Activated T-cell treated with anti-CD3 and anti-CD28 coated beads, Interleukin-2, amount 50 U/mL, for 24 hours (primary cell): ENCODE measurements at regions not wholly inside any gene's neighbourhood (a gene's known extent, or its start where the extent isn't known, plus 50 kb on each side); places are given as distances from the start of the nearest gene placed in this dataset.

Source experiments
- DNase-seq: peaks from one replicate; pipeline ENCODE4 v3.0.0-alpha.2; 2020
- H3K27ac Mint-ChIP-seq: 2 replicates; pipeline ENCODE4 v1.8.0; 2020; ENCODE audit warnings: mild to moderate bottlenecking, mixed read lengths
- H3K27me3 Mint-ChIP-seq: 2 replicates; pipeline ENCODE4 v1.8.0; 2020; ENCODE audit warnings: mixed read lengths
- H3K36me3 Mint-ChIP-seq: 2 replicates; pipeline ENCODE4 v1.8.0; 2020; ENCODE audit warnings: low read depth, mixed read lengths
- H3K4me1 Mint-ChIP-seq: 2 replicates; pipeline ENCODE4 v1.8.0; 2020; ENCODE audit warnings: low read depth, mixed read lengths
- H3K4me3 Mint-ChIP-seq: 2 replicates; pipeline ENCODE4 v1.8.0; 2020; ENCODE audit warnings: mild to moderate bottlenecking, moderate library complexity, mixed read lengths
- H3K9me3 Mint-ChIP-seq: 2 replicates; pipeline ENCODE4 v1.8.0; 2020; ENCODE audit warnings: mixed read lengths

- Mint-ChIP-seq H3K4me3 (no peak overlapping the region), H3K27me3 (peaks cover 35% of the 10 kb centered on the region), H3K9me3 (no peaks in the 10 kb centered on the region), H3K27ac (no peak overlapping the region), H3K4me1 (no peaks in the 10 kb centered on the region), H3K36me3 (no peaks in the 10 kb centered on the region)
- DNase-seq: no peak
Observed at GRCh38 chr7:46123-46829, 146.1 kb upstream of the FAM20C start.

GRCh38 chr7:46830-47140 is 145.6 kb upstream of the FAM20C start:
- no peak overlapping the region for H3K4me3 Mint-ChIP-seq

GRCh38 chr7:51456-52068 is 140.8 kb upstream of the FAM20C start:
- Mint-ChIP-seq H3K27ac (no peak overlapping the region), H3K4me1 (no peaks in the 10 kb centered on the region), H3K36me3 (no peaks in the 10 kb centered on the region), H3K27me3 (peaks cover 6% of the 10 kb centered on the region), H3K9me3 (no peaks in the 10 kb centered on the region), H3K4me3 (no peak overlapping the region)
- DNase-seq: no peak

More at GRCh38 chr7:46830-47140, 145.6 kb upstream of the FAM20C start:
- no peaks in the 10 kb centered on the region for H3K4me1 Mint-ChIP-seq
- no peak overlapping the region for H3K27ac Mint-ChIP-seq
- H3K27me3 Mint-ChIP-seq: peaks cover 35% of the 10 kb centered on the region
- no peaks in the 10 kb centered on the region for H3K36me3 Mint-ChIP-seq
- H3K9me3 Mint-ChIP-seq: no peaks in the 10 kb centered on the region
- DNase-seq: peak; percentile 5

GRCh38 chr7:52100-52499 is 140.3 kb upstream of the FAM20C start:
- no peaks in the 10 kb centered on the region for H3K36me3 Mint-ChIP-seq
- no peak overlapping the region for H3K27ac Mint-ChIP-seq
- no peak for DNase-seq
- peaks cover under 1% of the 10 kb centered on the region for H3K27me3 Mint-ChIP-seq
- no peak overlapping the region for H3K4me3 Mint-ChIP-seq
- H3K4me1 Mint-ChIP-seq: no peaks in the 10 kb centered on the region
- no peaks in the 10 kb centered on the region for H3K9me3 Mint-ChIP-seq

- Mint-ChIP-seq H3K9me3 (no peaks in the 10 kb centered on the region), H3K36me3 (no peaks in the 10 kb centered on the region), H3K27me3 (no peaks in the 10 kb centered on the region), H3K4me3 (no peak overlapping the region), H3K4me1 (no peaks in the 10 kb centered on the region), H3K27ac (no peak overlapping the region)
- no peak for DNase-seq
Observed at GRCh38 chr7:53531-53930, 138.8 kb upstream of the FAM20C start.

GRCh38 chr7:54615-55014 is 137.8 kb upstream of the FAM20C start:
- H3K4me3 Mint-ChIP-seq: no peak overlapping the region
- no peak overlapping the region for H3K27ac Mint-ChIP-seq
- H3K27me3 Mint-ChIP-seq: no peaks in the 10 kb centered on the region
- H3K4me1 Mint-ChIP-seq: no peaks in the 10 kb centered on the region
- DNase-seq: peak; percentile 0
- H3K9me3 Mint-ChIP-seq: no peaks in the 10 kb centered on the region
- H3K36me3 Mint-ChIP-seq: no peaks in the 10 kb centered on the region

- no peak overlapping the region for H3K4me3 Mint-ChIP-seq
- no peaks in the 10 kb centered on the region for H3K9me3 Mint-ChIP-seq
- H3K27ac Mint-ChIP-seq: no peak overlapping the region
- no peak for DNase-seq
- no peaks in the 10 kb centered on the region for H3K4me1 Mint-ChIP-seq
- no peaks in the 10 kb centered on the region for H3K36me3 Mint-ChIP-seq
- H3K27me3 Mint-ChIP-seq: no peaks in the 10 kb centered on the region
Observed at GRCh38 chr7:55690-56248, 136.6 kb upstream of the FAM20C start.

GRCh38 chr7:56291-56913 is 136.0 kb upstream of the FAM20C start:
- no peak for DNase-seq
- Mint-ChIP-seq H3K4me3 (no peak overlapping the region), H3K4me1 (no peaks in the 10 kb centered on the region), H3K27ac (no peak overlapping the region), H3K36me3 (no peaks in the 10 kb centered on the region), H3K9me3 (no peaks in the 10 kb centered on the region), H3K27me3 (no peaks in the 10 kb centered on the region)

GRCh38 chr7:57071-57470 is 135.3 kb upstream of the FAM20C start:
- no peak for DNase-seq
- Mint-ChIP-seq H3K4me3 (no peak overlapping the region), H3K27me3 (no peaks in the 10 kb centered on the region), H3K36me3 (no peaks in the 10 kb centered on the region), H3K27ac (no peak overlapping the region), H3K4me1 (no peaks in the 10 kb centered on the region), H3K9me3 (no peaks in the 10 kb centered on the region)

GRCh38 chr7:57482-58255 is 134.7 kb upstream of the FAM20C start:
- Mint-ChIP-seq H3K27ac (no peak overlapping the region), H3K36me3 (no peaks in the 10 kb centered on the region), H3K4me1 (no peaks in the 10 kb centered on the region), H3K4me3 (no peak overlapping the region), H3K27me3 (no peaks in the 10 kb centered on the region), H3K9me3 (no peaks in the 10 kb centered on the region)
- no peak for DNase-seq

- H3K4me3 Mint-ChIP-seq: no peak overlapping the region
- H3K9me3 Mint-ChIP-seq: no peaks in the 10 kb centered on the region
- no peaks in the 10 kb centered on the region for H3K36me3 Mint-ChIP-seq
- no peaks in the 10 kb centered on the region for H3K4me1 Mint-ChIP-seq
- DNase-seq: no peak
- no peaks in the 10 kb centered on the region for H3K27me3 Mint-ChIP-seq
- H3K27ac Mint-ChIP-seq: no peak overlapping the region
Observed at GRCh38 chr7:58316-58715, 134.1 kb upstream of the FAM20C start.

- Mint-ChIP-seq H3K36me3 (no peaks in the 10 kb centered on the region), H3K4me1 (no peaks in the 10 kb centered on the region), H3K4me3 (no peak overlapping the region), H3K9me3 (no peaks in the 10 kb centered on the region), H3K27ac (no peak overlapping the region), H3K27me3 (no peaks in the 10 kb centered on the region)
- no peak for DNase-seq
Observed at GRCh38 chr7:59079-60016, 133.0 kb upstream of the FAM20C start.

- Mint-ChIP-seq H3K27ac (no peak overlapping the region), H3K27me3 (no peaks in the 10 kb centered on the region), H3K4me3 (no peak overlapping the region), H3K4me1 (no peaks in the 10 kb centered on the region), H3K36me3 (no peaks in the 10 kb centered on the region), H3K9me3 (no peaks in the 10 kb centered on the region)
- DNase-seq: no peak
Observed at GRCh38 chr7:60017-60675, 132.2 kb upstream of the FAM20C start.
